Lung (tissue), 11 donors: ENCODE measurements at regions not wholly inside any gene's neighbourhood (a gene's known extent, or its start where the extent isn't known, plus 50 kb on each side); places are given as distances from the start of the nearest gene placed in this dataset.
"Not testable (repeated sequence)": the region's sequence is repeated elsewhere in the genome, so short reads cannot be mapped to it uniquely, and the experiment has no call there.

ENCODE experiments used
- ATAC-seq: fragments of 200-7000 bp; cut with Tn5 transposase; one replicate; pipeline ENCODE4 v1.9.1; 2020; ENCODE audit warnings: moderate number of reproducible peaks; ENCODE audit not compliant: insufficient read depth, low FRiP score
- DNase-seq, 3 donors: peaks; one replicate each; pipeline ENCODE4 v3.0.0-alpha.2; 2013 to 2017
- H3K27ac ChIP-seq, 2 donors: one replicate each; pipeline ENCODE4 v1.5.1; 2013; ENCODE audit warnings: mild to moderate bottlenecking in 2 of 2, moderate library complexity in 2 of 2, control low read depth in 1 of 2, inconsistent platforms in 1 of 2, low read depth in 1 of 2, low read length in 1 of 2
- H3K27me3 ChIP-seq, 3 donors: one replicate each; pipeline ENCODE4 v1.5.1; 2013; ENCODE audit warnings: low read length in 2 of 3; ENCODE audit not compliant: control insufficient read depth in 3 of 3, insufficient read depth in 3 of 3
- H3K36me3 ChIP-seq, 4 donors: one replicate each; pipeline ENCODE4 v1.5.1; 2013; ENCODE audit warnings: low read length in 4 of 4, mild to moderate bottlenecking in 1 of 4, moderate library complexity in 1 of 4; ENCODE audit not compliant: control insufficient read depth in 4 of 4, insufficient read depth in 4 of 4
- H3K4me1 ChIP-seq, 5 donors: one replicate each; pipeline ENCODE4 v1.5.1; 2013; ENCODE audit warnings: low read length in 5 of 5, mild to moderate bottlenecking in 2 of 5, moderate library complexity in 1 of 5; ENCODE audit not compliant: control insufficient read depth in 5 of 5, insufficient read depth in 5 of 5
- H3K4me3 ChIP-seq: one replicate; pipeline ENCODE4 v1.5.1; 2013; ENCODE audit warnings: mild to moderate bottlenecking, control low read depth, moderate library complexity
- H3K9ac ChIP-seq, 2 donors: one replicate each; pipeline ENCODE4 v1.5.1; 2013; ENCODE audit warnings: low read length in 2 of 2, control low read depth in 1 of 2; ENCODE audit not compliant: insufficient read depth in 1 of 2
- H3K9me3 ChIP-seq, 4 donors: one replicate each; pipeline ENCODE4 v1.5.1; 2013; ENCODE audit warnings: low read length in 3 of 4, mild to moderate bottlenecking in 1 of 4, moderate library complexity in 1 of 4; ENCODE audit not compliant: control insufficient read depth in 4 of 4, insufficient read depth in 3 of 4
- CTCF ChIP-seq: IDR thresholded peaks from 2 replicates; pipeline ENCODE4 v1.5.1; 2012; ENCODE audit warnings: mild to moderate bottlenecking; ENCODE audit errors: control extremely low read depth, extremely low read depth
- WGBS, 2 donors: extraction: QIAGEN DNeasy Blood & Tissue Kit; methylation state at CpG; one replicate each; pipeline ENCODE4 v1.1.7; 2013; 5-methylcytosine and 5-hydroxymethylcytosine counted together
- donor health status: control.
- donor health status: control.
- donor health status: Bipolar disorder and iron deficiency.
- donor health status: healthy.
- donor health status: DM: yes; HTN: yes; CAD: no.

- ATAC-seq (no peak), DNase-seq (no peak)
- 32 to 57% methylated on average over 2 of the region's 2 CpGs for WGBS, 2 donors
- Histone ChIP-seq H3K9ac (no peak overlapping the region), H3K27ac (no peak overlapping the region), H3K9me3 (peaks cover 0 to 3% (median 0%) of the 10 kb centered on the region in 4 donors), H3K27me3 (no peaks in the 10 kb centered on the region), H3K4me1 (peaks cover 0 to 2% (median 0%) of the 10 kb centered on the region in 5 donors), H3K4me3 (no peak overlapping the region), H3K36me3 (no peaks in the 10 kb centered on the region)
- TF ChIP-seq CTCF, result no peak
Observed at GRCh38 chrX:63050225-63050624, 300.9 kb downstream of the SPIN4 start.

GRCh38 chrX:63032811-63033210 is 318.3 kb downstream of the SPIN4 start:
- H3K4me1 ChIP-seq, result no peaks in the 10 kb centered on the region
- DNase-seq (no peak), ATAC-seq (no peak)
- WGBS, 2 donors, result 64 to 85% methylated on average over 2 of the region's 2 CpGs
- no peaks in the 10 kb centered on the region for H3K27me3 ChIP-seq
- no peaks in the 10 kb centered on the region for H3K36me3 ChIP-seq
- peaks cover 0 to 13% (median 3%) of the 10 kb centered on the region in 4 donors for H3K9me3 ChIP-seq
- no peak overlapping the region for H3K27ac ChIP-seq
- H3K4me3 ChIP-seq, result no peak overlapping the region
- no peak overlapping the region for H3K9ac ChIP-seq
- TF ChIP-seq CTCF, result no peak

- no peaks in the 10 kb centered on the region for H3K4me1 ChIP-seq
- H3K27ac ChIP-seq, result no peak overlapping the region
- H3K9ac ChIP-seq, result no peak overlapping the region
- H3K27me3 ChIP-seq, result no peaks in the 10 kb centered on the region
- H3K4me3 ChIP-seq, result no peak overlapping the region
- ATAC-seq (no peak), DNase-seq (no peak)
- TF ChIP-seq CTCF, result no peak
- no peaks in the 10 kb centered on the region for H3K36me3 ChIP-seq
- WGBS, 2 donors, result 46 to 74% methylated on average over 3 of the region's 3 CpGs
- H3K9me3 ChIP-seq, result peaks cover 0 to 12% (median 2%) of the 10 kb centered on the region in 4 donors
Observed at GRCh38 chrX:63013549-63013948, 337.6 kb downstream of the SPIN4 start.

GRCh38 chrX:63012574-63012973 is 338.6 kb downstream of the SPIN4 start:
- TF ChIP-seq CTCF, result no peak
- no peak overlapping the region for H3K4me3 ChIP-seq
- no peak overlapping the region for H3K9ac ChIP-seq
- H3K4me1 ChIP-seq, result no peaks in the 10 kb centered on the region
- H3K27ac ChIP-seq, result no peak overlapping the region
- peaks cover 0 to 12% (median 0%) of the 10 kb centered on the region in 4 donors for H3K9me3 ChIP-seq
- no peak for ATAC-seq
- H3K36me3 ChIP-seq, result no peaks in the 10 kb centered on the region
- H3K27me3 ChIP-seq, result no peaks in the 10 kb centered on the region
- no peak for DNase-seq

GRCh38 chrX:63000196-63000595 is 350.9 kb downstream of the SPIN4 start:
- H3K27me3 ChIP-seq, H3K4me1 ChIP-seq, H3K36me3 ChIP-seq, H3K9ac ChIP-seq, H3K4me3 ChIP-seq, ATAC-seq, H3K27ac ChIP-seq, DNase-seq: not testable (repeated sequence)
- WGBS, 2 donors, result 40 to 57% methylated on average over 1 of the region's 1 CpG
- H3K9me3 ChIP-seq, result peaks cover 0 to 13% (median 6%) of the 10 kb centered on the region in 4 donors
